SK-N-SH (cell line): ENCODE measurements at regions not wholly inside any gene's neighbourhood (a gene's known extent, or its start where the extent isn't known, plus 50 kb on each side); places are given as distances from the start of the nearest gene placed in this dataset.

Source experiments
- EZH2phosphoT487 ChIP-seq: fragments of 200-600 bp; sonication (generic); IDR thresholded peaks from 2 replicates; pipeline ENCODE4 v1.6.1; 2017; ENCODE audit warnings: low read depth, mixed run types, mild to moderate bottlenecking, antibody characterized with exemption, moderate library complexity, borderline replicate concordance
- FOSL2 ChIP-seq: IDR thresholded peaks from 2 replicates; pipeline ENCODE4 v1.4.0; 2012; ENCODE audit warnings: low read depth, mild to moderate bottlenecking, moderate library complexity, borderline replicate concordance
- MEF2A ChIP-seq: IDR thresholded peaks from 2 replicates; pipeline ENCODE4 v1.4.0; 2012; ENCODE audit warnings: low read depth, borderline replicate concordance
- POLR2AphosphoS5 ChIP-seq: IDR thresholded peaks from 2 replicates; pipeline ENCODE4 v1.6.1; 2012; ENCODE audit warnings: low read depth, low read length
- RAD21 ChIP-seq: IDR thresholded peaks from 2 replicates; pipeline ENCODE4 v1.6.1; 2012; ENCODE audit warnings: mild to moderate bottlenecking, low read length
- RCOR1 ChIP-seq: fragments of 150-350 bp; IDR thresholded peaks from 2 replicates; pipeline ENCODE4 v1.6.1; 2017; ENCODE audit warnings: antibody characterized with exemption, low read length
- RXRA ChIP-seq: IDR thresholded peaks from 2 replicates; pipeline ENCODE4 v1.4.0; 2012; ENCODE audit warnings: low read depth, mild to moderate bottlenecking, borderline replicate concordance
- SIN3A ChIP-seq: IDR thresholded peaks from 2 replicates; pipeline ENCODE4 v1.6.1; 2012; ENCODE audit warnings: low read depth, mild to moderate bottlenecking, low read length, moderate library complexity, borderline replicate concordance
- SMC3 ChIP-seq: IDR thresholded peaks from 2 replicates; pipeline ENCODE4 v1.6.1; 2012; ENCODE audit warnings: low read depth, low read length, improper control_type of control experiment
- TAF1 ChIP-seq: IDR thresholded peaks from 2 replicates; pipeline ENCODE4 v1.6.1; 2012; ENCODE audit warnings: low read depth, mild to moderate bottlenecking, low read length, moderate library complexity, borderline replicate concordance
- YY1 ChIP-seq: IDR thresholded peaks from 2 replicates; pipeline ENCODE4 v1.4.0; 2012; ENCODE audit warnings: low read depth, mild to moderate bottlenecking
- TF ChIP-seq, protein P1 (sequence below): fragments of 200-600 bp; sonication (generic); IDR thresholded peaks from 2 replicates; pipeline ENCODE4 v1.6.1; 2017; ENCODE audit warnings: antibody characterized with exemption, mild to moderate bottlenecking, moderate library complexity
- TF ChIP-seq, protein P2 (sequence below): IDR thresholded peaks from 2 replicates; pipeline ENCODE4 v1.6.1; 2012; ENCODE audit warnings: mild to moderate bottlenecking, low read depth, low read length, moderate library complexity

DNA sequence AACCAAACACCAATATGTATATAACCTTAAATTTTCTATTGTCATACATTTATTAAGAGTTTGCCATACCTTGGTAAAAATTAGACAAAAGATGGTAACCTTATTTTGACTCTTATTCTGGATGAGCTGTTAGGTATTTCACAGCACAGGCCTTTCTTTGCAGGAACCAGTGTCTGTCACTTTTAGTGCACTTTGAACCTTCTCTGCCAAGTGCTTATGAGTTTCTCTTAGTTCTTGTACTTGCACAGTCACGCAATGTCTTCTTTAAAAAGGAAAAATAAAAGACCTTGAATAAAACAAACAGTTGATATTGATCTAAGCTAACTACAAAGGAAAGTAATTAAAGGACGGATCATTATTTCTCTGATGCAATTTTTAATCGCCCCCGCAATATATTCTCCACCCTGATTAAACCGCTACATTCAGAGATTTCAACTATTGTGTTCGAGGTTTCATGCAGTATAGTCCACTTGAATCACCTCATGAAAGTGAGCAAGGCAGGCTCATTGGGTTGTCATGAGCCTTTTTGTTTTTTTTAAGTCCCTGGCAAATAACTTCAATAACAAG, 534.5 kb downstream of the KLF5 start:
- TF ChIP-seq, protein P1, sequence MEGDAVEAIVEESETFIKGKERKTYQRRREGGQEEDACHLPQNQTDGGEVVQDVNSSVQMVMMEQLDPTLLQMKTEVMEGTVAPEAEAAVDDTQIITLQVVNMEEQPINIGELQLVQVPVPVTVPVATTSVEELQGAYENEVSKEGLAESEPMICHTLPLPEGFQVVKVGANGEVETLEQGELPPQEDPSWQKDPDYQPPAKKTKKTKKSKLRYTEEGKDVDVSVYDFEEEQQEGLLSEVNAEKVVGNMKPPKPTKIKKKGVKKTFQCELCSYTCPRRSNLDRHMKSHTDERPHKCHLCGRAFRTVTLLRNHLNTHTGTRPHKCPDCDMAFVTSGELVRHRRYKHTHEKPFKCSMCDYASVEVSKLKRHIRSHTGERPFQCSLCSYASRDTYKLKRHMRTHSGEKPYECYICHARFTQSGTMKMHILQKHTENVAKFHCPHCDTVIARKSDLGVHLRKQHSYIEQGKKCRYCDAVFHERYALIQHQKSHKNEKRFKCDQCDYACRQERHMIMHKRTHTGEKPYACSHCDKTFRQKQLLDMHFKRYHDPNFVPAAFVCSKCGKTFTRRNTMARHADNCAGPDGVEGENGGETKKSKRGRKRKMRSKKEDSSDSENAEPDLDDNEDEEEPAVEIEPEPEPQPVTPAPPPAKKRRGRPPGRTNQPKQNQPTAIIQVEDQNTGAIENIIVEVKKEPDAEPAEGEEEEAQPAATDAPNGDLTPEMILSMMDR, result no peak
- TF ChIP-seq RCOR1, result no peak
- no peak for TF ChIP-seq FOSL2
- TF ChIP-seq RAD21, result no peak
- TF ChIP-seq SIN3A, result no peak
- TF ChIP-seq MEF2A, result no peak
- TF ChIP-seq SMC3, result no peak
- no peak for TF ChIP-seq EZH2phosphoT487
- TF ChIP-seq YY1, result no peak
- TF ChIP-seq POLR2AphosphoS5, result no peak
- TF ChIP-seq, protein P2, sequence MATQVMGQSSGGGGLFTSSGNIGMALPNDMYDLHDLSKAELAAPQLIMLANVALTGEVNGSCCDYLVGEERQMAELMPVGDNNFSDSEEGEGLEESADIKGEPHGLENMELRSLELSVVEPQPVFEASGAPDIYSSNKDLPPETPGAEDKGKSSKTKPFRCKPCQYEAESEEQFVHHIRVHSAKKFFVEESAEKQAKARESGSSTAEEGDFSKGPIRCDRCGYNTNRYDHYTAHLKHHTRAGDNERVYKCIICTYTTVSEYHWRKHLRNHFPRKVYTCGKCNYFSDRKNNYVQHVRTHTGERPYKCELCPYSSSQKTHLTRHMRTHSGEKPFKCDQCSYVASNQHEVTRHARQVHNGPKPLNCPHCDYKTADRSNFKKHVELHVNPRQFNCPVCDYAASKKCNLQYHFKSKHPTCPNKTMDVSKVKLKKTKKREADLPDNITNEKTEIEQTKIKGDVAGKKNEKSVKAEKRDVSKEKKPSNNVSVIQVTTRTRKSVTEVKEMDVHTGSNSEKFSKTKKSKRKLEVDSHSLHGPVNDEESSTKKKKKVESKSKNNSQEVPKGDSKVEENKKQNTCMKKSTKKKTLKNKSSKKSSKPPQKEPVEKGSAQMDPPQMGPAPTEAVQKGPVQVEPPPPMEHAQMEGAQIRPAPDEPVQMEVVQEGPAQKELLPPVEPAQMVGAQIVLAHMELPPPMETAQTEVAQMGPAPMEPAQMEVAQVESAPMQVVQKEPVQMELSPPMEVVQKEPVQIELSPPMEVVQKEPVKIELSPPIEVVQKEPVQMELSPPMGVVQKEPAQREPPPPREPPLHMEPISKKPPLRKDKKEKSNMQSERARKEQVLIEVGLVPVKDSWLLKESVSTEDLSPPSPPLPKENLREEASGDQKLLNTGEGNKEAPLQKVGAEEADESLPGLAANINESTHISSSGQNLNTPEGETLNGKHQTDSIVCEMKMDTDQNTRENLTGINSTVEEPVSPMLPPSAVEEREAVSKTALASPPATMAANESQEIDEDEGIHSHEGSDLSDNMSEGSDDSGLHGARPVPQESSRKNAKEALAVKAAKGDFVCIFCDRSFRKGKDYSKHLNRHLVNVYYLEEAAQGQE, result no peak
- TF ChIP-seq TAF1, result no peak
- TF ChIP-seq RXRA, result no peak
